GM12878 (cell line): ENCODE measurements at regions not wholly inside any gene's neighbourhood (a gene's known extent, or its start where the extent isn't known, plus 50 kb on each side); places are given as distances from the start of the nearest gene placed in this dataset.

ENCODE experiments used
- ATAC-seq: fragments of 200-7000 bp; cut with Tn5 transposase; 3 replicates; pipeline ENCODE4 v1.9.1; 2020; ENCODE audit warnings: mild to moderate bottlenecking, moderate library complexity
- BruUV-seq: library from RNA; stranded (reverse); fragments of 400-500 nt; replicated peaks from 2 replicates; lab custom pipeline; 2021; lab: Mats Ljungman, UMichigan
- CTCF ChIA-PET: fragments of 300-600 bp; sonication (Branson Sonifier 250); formaldehyde crosslinking; extraction: SDS; loops from one replicate; lab custom pipeline; 2021; ENCODE audit warnings: inconsistent platforms; lab: Yijun Ruan, JAX
- POLR2A ChIA-PET: fragments of 350-600 bp; formaldehyde crosslinking; extraction: SDS; loops from one replicate; lab custom pipeline; 2021; ENCODE audit warnings: inconsistent platforms; lab: Charles Lee
- RAD21 ChIA-PET: fragments of 300-600 bp; sonication (Branson Sonifier 250); formaldehyde crosslinking; loops from one replicate; lab custom pipeline; 2023; ENCODE audit warnings: antibody characterized with exemption; ENCODE audit not compliant: unreplicated experiment; lab: Charles Lee
- SMC1A ChIA-PET: fragments of 300-600 bp; sonication (Branson Sonifier 250); formaldehyde crosslinking; loops from one replicate; lab custom pipeline; 2023; ENCODE audit not compliant: unreplicated experiment, uncharacterized antibody; lab: Charles Lee
- DNase-seq: peaks from one replicate; pipeline ENCODE4 v3.0.0-alpha.2; 2011; ENCODE audit warnings: low read depth, low spot score
- FAIRE-seq: peaks from 3 replicates; lab custom pipeline; 2011; peaks lifted over from hg19 to GRCh38; lab: Jason Lieb, UNC
- H2AFZ ChIP-seq: 2 replicates; pipeline ENCODE4 v1.6.0; 2011; ENCODE audit warnings: low read depth, low read length, control low read depth; ENCODE audit not compliant: control insufficient read depth
- H3K27ac ChIP-seq: 2 replicates; pipeline ENCODE4 v1.5.1; 2011; ENCODE audit warnings: control low read depth; ENCODE audit not compliant: control insufficient read depth, insufficient read depth
- H3K27me3 ChIP-seq, 2 experiments: replicated peaks in 1 of 2; 2 replicates each; pipeline versions ENCODE4 v1.6.0 to v1.6.1; 2011; ENCODE audit warnings: low read length in 1 of 2; ENCODE audit not compliant: control insufficient read depth in 2 of 2, insufficient read depth in 2 of 2
- H3K36me3 ChIP-seq, 2 experiments: 2 replicates each; pipeline ENCODE4 v1.5.1; 2011; ENCODE audit warnings: low read length in 1 of 2; ENCODE audit not compliant: control insufficient read depth in 2 of 2, insufficient read depth in 2 of 2
- H3K4me1 ChIP-seq: 2 replicates; pipeline ENCODE4 v1.6.1; 2011; ENCODE audit warnings: mild to moderate bottlenecking, low read length, moderate library complexity, mixed read lengths; ENCODE audit not compliant: control insufficient read depth, insufficient read depth
- H3K4me2 ChIP-seq: 2 replicates; pipeline ENCODE4 v1.6.0; 2011; ENCODE audit warnings: control low read depth; ENCODE audit not compliant: control insufficient read depth, insufficient read depth
- H3K4me3 ChIP-seq: fragments of 200-600 bp; sonication (generic); 2 replicates; pipeline ENCODE4 v1.5.1; 2016
- H3K79me2 ChIP-seq: 2 replicates; pipeline ENCODE4 v1.6.0; 2011; ENCODE audit warnings: low read length; ENCODE audit not compliant: control insufficient read depth, insufficient read depth
- H3K9ac ChIP-seq: 2 replicates; pipeline ENCODE4 v1.8.0; 2011; ENCODE audit warnings: low read length, control low read depth, mixed read lengths; ENCODE audit not compliant: control insufficient read depth, insufficient read depth
- H3K9me3 ChIP-seq: replicated peaks from 3 replicates; pipeline ENCODE4 v1.5.1; 2011; ENCODE audit warnings: mild to moderate bottlenecking, low read length; ENCODE audit not compliant: control insufficient read depth, insufficient read depth
- H4K20me1 ChIP-seq: 2 replicates; pipeline ENCODE4 v1.6.0; 2011; ENCODE audit not compliant: control insufficient read depth, insufficient read depth
- IRF3 ChIP-seq: fragments of 450-650 bp; IDR thresholded peaks from 2 replicates; pipeline ENCODE4 v1.6.1; 2014; ENCODE audit warnings: mild to moderate bottlenecking
- IRF5 ChIP-seq: fragments of 450-650 bp; IDR thresholded peaks from 2 replicates; pipeline ENCODE4 v1.6.1; 2017; ENCODE audit warnings: borderline replicate concordance
- RELB ChIP-seq: fragments of 450-650 bp; IDR thresholded peaks from 2 replicates; pipeline ENCODE4 v1.6.1; 2017; ENCODE audit warnings: low read depth, mild to moderate bottlenecking, moderate library complexity
- SREBF1 ChIP-seq: IDR thresholded peaks from 2 replicates; pipeline ENCODE4 v1.6.1; 2012; ENCODE audit warnings: mild to moderate bottlenecking, low read length
- TARDBP ChIP-seq: IDR thresholded peaks from 2 replicates; pipeline ENCODE4 v1.6.1; 2016; ENCODE audit warnings: borderline replicate concordance
- ZBTB40 ChIP-seq: fragments of 450-650 bp; IDR thresholded peaks from 2 replicates; pipeline ENCODE4 v1.6.1; 2016; ENCODE audit warnings: mild to moderate bottlenecking, moderate library complexity, borderline replicate concordance
- ZNF274 ChIP-seq: IDR thresholded peaks from one replicate; pipeline ENCODE4 v1.8.0; 2011; ENCODE audit not compliant: insufficient read length, insufficient read depth
- WGBS: methylation state at CpG from one replicate; pipeline ENCODE4 v1.1.6; 2016; ENCODE audit warnings: low lambda C conversion rate; ENCODE audit not compliant: insufficient replicate concordance, insufficient coverage; ENCODE audit errors: missing lambda C conversion rate; 5-methylcytosine and 5-hydroxymethylcytosine counted together
- in situ Hi-C: fragments of 300-500 bp; cut with MboI; formaldehyde crosslinking; loops from 9 replicates; pipeline ENCODE4 v1.14.3; 2018; ENCODE audit warnings: mixed read lengths
- intact Hi-C: fragments of 100-400 bp; cut with micrococcal nuclease; formaldehyde crosslinking; loops from one replicate; pipeline ENCODE4 v1.14.2; 2022; ENCODE audit not compliant: unreplicated experiment

- SMC1A ChIA-PET: no interaction called here
- H3K4me1 ChIP-seq: no peaks in the 10 kb centered on the region
- H3K4me2 ChIP-seq: no peak overlapping the region
- POLR2A ChIA-PET: no interaction called here
- no peaks in the 10 kb centered on the region for H3K27me3 ChIP-seq
- H4K20me1 ChIP-seq: no peaks in the 10 kb centered on the region
- no peaks in the 10 kb centered on the region for H3K36me3 ChIP-seq
- RAD21 ChIA-PET: no interaction called here
- ATAC-seq (no peak), DNase-seq (no peak), FAIRE-seq (no peak)
- CTCF ChIA-PET: interaction anchor here (0.8 kb wide), 1 partner anchor 12 kb away, joined by 3 read pairs; no protein-coding TSS in a partner anchor
- no peak overlapping the region for H3K4me3 ChIP-seq
- BruUV-seq: no TSS peak
- 8% methylated on average over 6 of the region's 6 CpGs for WGBS
- no peak overlapping the region for H2AFZ ChIP-seq
- intact Hi-C loops (no loop called here), in situ Hi-C loops (no loop called here)
- no peaks in the 10 kb centered on the region for H3K79me2 ChIP-seq
- H3K27ac ChIP-seq: no peak overlapping the region
- no peaks in the 10 kb centered on the region for H3K9me3 ChIP-seq
- TF ChIP-seq IRF5 (no peak), IRF3 (no peak), TARDBP (no peak), ZNF274 (no peak), RELB (no peak), ZBTB40 (no peak), SREBF1 (no peak)
- no peak overlapping the region for H3K9ac ChIP-seq
Observed at GRCh38 chr17:56665864-56666263, 72.4 kb downstream of the NOG start.
